ENCODE measurements at regions not wholly inside any gene's neighbourhood (a gene's known extent, or its start where the extent isn't known, plus 50 kb on each side); places are given as distances from the start of the nearest gene placed in this dataset.
"Not testable (repeated sequence)": the region's sequence is repeated elsewhere in the genome, so short reads cannot be mapped to it uniquely, and the experiment has no call there.

- DNase-seq (ENCODE audit: low read depth), result no peak
Observed at GRCh38 chr5:81829242-81829641, 78.3 kb upstream of the SSBP2 start.

GRCh38 chr5:81827500-81827899, 76.6 kb upstream of the SSBP2 start:
- no peak for DNase-seq (ENCODE audit: low read depth)

GRCh38 chr5:81826128-81826527, 75.2 kb upstream of the SSBP2 start:
- no peak for DNase-seq (ENCODE audit: low read depth)

- DNase-seq (ENCODE audit: low read depth), result no peak
Observed at GRCh38 chr5:81825237-81825636, 74.3 kb upstream of the SSBP2 start.

- not testable (repeated sequence) for DNase-seq (ENCODE audit: low read depth)
Observed at GRCh38 chr5:81823736-81824135, 72.8 kb upstream of the SSBP2 start.

- no peak for DNase-seq (ENCODE audit: low read depth)
Observed at GRCh38 chr5:81820863-81821262, 70.0 kb upstream of the SSBP2 start.

GRCh38 chr5:81820318-81820636, 69.4 kb upstream of the SSBP2 start:
- no peak for DNase-seq (ENCODE audit: low read depth)

GRCh38 chr5:81819556-81820317, 68.8 kb upstream of the SSBP2 start:
- DNase-seq (ENCODE audit: low read depth), result no peak

- DNase-seq (ENCODE audit: low read depth), result no peak
Observed at GRCh38 chr5:81817980-81818379, 67.1 kb upstream of the SSBP2 start.

GRCh38 chr5:81817086-81817485, 66.2 kb upstream of the SSBP2 start:
- DNase-seq (ENCODE audit: low read depth), result no peak

GRCh38 chr5:81815321-81815720, 64.4 kb upstream of the SSBP2 start:
- DNase-seq (ENCODE audit: low read depth), result no peak

- no peak for DNase-seq (ENCODE audit: low read depth)
Observed at GRCh38 chr5:81808106-81808505, 57.2 kb upstream of the SSBP2 start.

GRCh38 chr5:81805086-81805485, 54.2 kb upstream of the SSBP2 start:
- DNase-seq (ENCODE audit: low read depth), result no peak

- no peak for DNase-seq (ENCODE audit: low read depth)
Observed at GRCh38 chr5:81803812-81804211, 52.9 kb upstream of the SSBP2 start.

- no peak for DNase-seq (ENCODE audit: low read depth)
Observed at GRCh38 chr5:81802625-81803024, 51.7 kb upstream of the SSBP2 start.

GRCh38 chr5:81802020-81802419, 51.1 kb upstream of the SSBP2 start:
- DNase-seq (ENCODE audit: low read depth), result no peak

GRCh38 chr5:81800797-81801196, 49.9 kb upstream of the SSBP2 start:
- DNase-seq (ENCODE audit: low read depth), result no peak

Data from forelimb muscle (tissue), 1 donor.